ENCODE measurements at regions not wholly inside any gene's neighbourhood (a gene's known extent, or its start where the extent isn't known, plus 50 kb on each side); places are given as distances from the start of the nearest gene placed in this dataset.

- Histone ChIP-seq H3K4me1 (ENCODE audit: control insufficient read depth in 1 of 2, low read depth in 2 of 2) (no peaks in the 10 kb centered on the region), H3K36me3 (no peaks in the 10 kb centered on the region), H3K27me3 (replicated peaks; ENCODE audit: insufficient read depth) (no peaks in the 10 kb centered on the region), H3K4me3 (no peak overlapping the region), H3K9me3 (no peaks in the 10 kb centered on the region), H3K27ac (no peak overlapping the region)
- TF ChIP-seq CTCF (IDR thresholded peaks at IDR 0.05) = no peak
- ATAC-seq (ENCODE audit: insufficient number of reproducible peaks, low FRiP score, low read depth) = no peak
- DNase-seq (ENCODE audit: low spot score) = no peak
Measured at GRCh38 chr2:156784020-156784701, 348.0 kb downstream of the GPD2 start.

GRCh38 chr2:156787517-156787916, 351.3 kb downstream of the GPD2 start:
- no peak overlapping the region for H3K4me3 ChIP-seq
- H3K9me3 ChIP-seq = no peaks in the 10 kb centered on the region
- ATAC-seq (ENCODE audit: insufficient number of reproducible peaks, low FRiP score, low read depth) (no peak), DNase-seq (ENCODE audit: low spot score) (no peak)
- TF ChIP-seq CTCF (IDR thresholded peaks at IDR 0.05) = no peak
- no peaks in the 10 kb centered on the region for H3K27me3 ChIP-seq (replicated peaks; ENCODE audit: insufficient read depth)
- H3K4me1 ChIP-seq (ENCODE audit: control insufficient read depth in 1 of 2, low read depth in 2 of 2) = no peaks in the 10 kb centered on the region
- H3K36me3 ChIP-seq = no peaks in the 10 kb centered on the region
- no peak overlapping the region for H3K27ac ChIP-seq

- Histone ChIP-seq H3K27me3 (replicated peaks; ENCODE audit: insufficient read depth) (no peaks in the 10 kb centered on the region), H3K27ac (no peak overlapping the region), H3K4me1 (ENCODE audit: control insufficient read depth in 1 of 2, low read depth in 2 of 2) (no peaks in the 10 kb centered on the region), H3K4me3 (no peak overlapping the region), H3K36me3 (no peaks in the 10 kb centered on the region), H3K9me3 (no peaks in the 10 kb centered on the region)
- ATAC-seq (ENCODE audit: insufficient number of reproducible peaks, low FRiP score, low read depth) (no peak), DNase-seq (ENCODE audit: low spot score) (no peak)
- TF ChIP-seq CTCF (IDR thresholded peaks at IDR 0.05) = no peak
Measured at GRCh38 chr2:156790343-156791037, 354.3 kb downstream of the GPD2 start.

DNA sequence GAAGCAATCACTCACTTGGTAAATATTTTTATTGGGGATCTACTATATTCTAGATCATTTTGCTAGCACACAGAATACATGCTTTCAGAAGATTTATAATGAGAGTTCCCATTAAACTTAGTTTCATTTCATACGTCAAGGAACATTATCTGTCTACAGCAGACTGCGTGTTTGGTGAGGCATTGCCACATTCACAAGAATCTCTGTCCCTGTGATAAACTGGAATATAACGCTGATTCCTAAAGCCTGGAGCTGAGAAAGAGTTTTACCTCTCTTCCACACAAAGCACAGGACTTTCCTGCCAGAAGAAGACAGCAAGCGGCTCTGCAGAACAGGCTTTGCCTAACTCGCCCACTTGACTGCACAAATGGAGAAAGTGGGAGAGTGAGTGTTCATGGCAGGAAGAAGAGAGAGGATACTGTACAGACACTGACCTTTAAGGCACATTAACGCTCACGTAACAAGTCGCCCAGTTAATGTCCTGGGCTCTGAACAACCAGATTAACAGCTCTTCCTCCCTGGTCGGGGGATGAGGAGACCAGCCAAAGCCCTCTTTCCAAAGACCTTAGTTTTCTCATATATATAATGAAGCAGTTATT, 356.2 kb downstream of the GPD2 start:
- no peaks in the 10 kb centered on the region for H3K36me3 ChIP-seq
- no peak overlapping the region for H3K4me3 ChIP-seq
- H3K27me3 ChIP-seq (replicated peaks; ENCODE audit: insufficient read depth) = no peaks in the 10 kb centered on the region
- no peak for ATAC-seq (ENCODE audit: insufficient number of reproducible peaks, low FRiP score, low read depth)
- no peaks in the 10 kb centered on the region for H3K9me3 ChIP-seq
- no peak for TF ChIP-seq CTCF (IDR thresholded peaks at IDR 0.05)
- H3K27ac ChIP-seq = no peak overlapping the region
- DNase-seq (ENCODE audit: low spot score) = no peak
- H3K4me1 ChIP-seq (ENCODE audit: control insufficient read depth in 1 of 2, low read depth in 2 of 2) = no peaks in the 10 kb centered on the region

DNA sequence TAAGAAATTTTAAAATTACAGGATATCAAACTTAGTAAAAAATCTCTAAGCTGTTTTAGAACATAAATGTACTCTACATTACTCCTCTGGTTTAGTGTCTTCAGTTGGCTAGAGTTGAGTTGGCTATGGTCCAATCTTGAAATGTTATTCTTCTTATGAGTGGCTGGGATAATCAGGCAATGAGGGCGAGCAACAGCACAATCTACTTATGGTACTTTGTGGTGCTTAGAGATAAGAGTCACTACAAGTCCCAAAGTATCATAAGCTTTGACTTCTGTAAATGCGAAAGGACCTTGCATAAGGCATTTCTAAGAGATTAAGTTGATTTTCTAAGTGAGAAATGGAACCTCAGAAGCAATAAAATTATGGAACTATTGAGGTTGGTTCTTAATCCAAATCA, 361.7 kb downstream of the GPD2 start:
- Histone ChIP-seq H3K4me1 (ENCODE audit: control insufficient read depth in 1 of 2, low read depth in 2 of 2) (no peaks in the 10 kb centered on the region), H3K4me3 (no peak overlapping the region), H3K27ac (no peak overlapping the region), H3K36me3 (no peaks in the 10 kb centered on the region), H3K9me3 (no peaks in the 10 kb centered on the region), H3K27me3 (replicated peaks; ENCODE audit: insufficient read depth) (no peaks in the 10 kb centered on the region)
- no peak for ATAC-seq (ENCODE audit: insufficient number of reproducible peaks, low FRiP score, low read depth)
- DNase-seq (ENCODE audit: low spot score) = no peak
- TF ChIP-seq CTCF (IDR thresholded peaks at IDR 0.05) = no peak

Data from thoracic aorta (tissue), 2 donors.